T47D (cell line): ENCODE measurements at regions not wholly inside any gene's neighbourhood (a gene's known extent, or its start where the extent isn't known, plus 50 kb on each side); places are given as distances from the start of the nearest gene placed in this dataset.
A peak's percentile ranks its signal among the peaks of the same experiment; 100 is the strongest.
"Not testable (repeated sequence)": the region's sequence is repeated elsewhere in the genome, so short reads cannot be mapped to it uniquely, and the experiment has no call there.

Experiments used
- DNase-seq, 2 experiments: peaks; one replicate each; pipeline versions ENCODE4 v3.0.0 to v3.0.0-alpha.2; 2011 to 2012; ENCODE audit warnings: low read depth in 1 of 2, low spot score in 1 of 2
- JUND ChIP-seq: IDR thresholded peaks from 2 replicates; pipeline ENCODE4 v1.6.1; 2012; ENCODE audit warnings: low read depth
- in situ Hi-C: cut with HindIII; loops from 2 replicates; pipeline ENCODE4 v1.10.0; 2016; ENCODE audit warnings: low sequenced_read_pairs, low pct_unique_long_range_greater_than_20kb

DNA sequence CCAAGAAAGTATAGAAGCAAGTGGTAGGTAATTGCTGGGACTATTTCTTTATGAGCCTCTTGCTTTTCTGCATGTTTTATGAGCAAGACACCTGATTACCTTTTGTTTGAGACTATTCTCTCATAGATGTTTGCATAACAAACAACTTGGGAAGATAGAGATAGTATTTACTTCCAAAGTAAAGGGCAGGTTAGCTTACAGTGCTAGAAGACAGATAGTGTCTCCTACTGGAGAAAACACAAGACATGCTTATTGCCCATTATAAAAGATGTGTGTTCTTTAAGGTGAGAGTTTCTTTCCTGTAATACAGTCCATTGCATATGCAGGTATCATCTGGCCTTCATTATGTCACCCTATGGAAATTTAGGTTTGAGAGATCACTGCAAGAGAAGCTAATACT is 174.2 kb upstream of the FUT9 start:
- peak in 1 of 2 experiments; percentile 3 for DNase-seq
- no peak for TF ChIP-seq JUND
- in situ Hi-C loops: no loop called here

DNA sequence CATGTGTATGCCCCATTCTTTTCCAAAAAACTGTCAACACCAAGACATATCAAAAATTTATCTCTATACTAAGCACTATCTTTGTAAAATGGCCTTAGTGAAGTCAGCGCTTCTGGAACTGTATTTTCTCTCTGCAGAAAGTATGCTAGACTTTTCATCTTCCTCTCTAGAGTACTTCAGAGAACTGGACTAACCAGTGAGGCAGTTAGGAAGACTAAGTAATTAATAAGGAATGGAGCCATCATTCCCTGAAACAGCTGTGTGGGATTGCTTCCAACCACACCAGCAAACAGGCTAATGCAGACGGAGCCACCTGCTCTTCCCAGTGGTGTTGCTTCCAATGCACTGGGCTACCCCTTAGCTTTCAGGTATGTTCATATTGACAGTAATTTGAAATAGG is 169.1 kb upstream of the FUT9 start:
- no peak for DNase-seq
- in situ Hi-C loops: no loop called here
- no peak for TF ChIP-seq JUND

DNA sequence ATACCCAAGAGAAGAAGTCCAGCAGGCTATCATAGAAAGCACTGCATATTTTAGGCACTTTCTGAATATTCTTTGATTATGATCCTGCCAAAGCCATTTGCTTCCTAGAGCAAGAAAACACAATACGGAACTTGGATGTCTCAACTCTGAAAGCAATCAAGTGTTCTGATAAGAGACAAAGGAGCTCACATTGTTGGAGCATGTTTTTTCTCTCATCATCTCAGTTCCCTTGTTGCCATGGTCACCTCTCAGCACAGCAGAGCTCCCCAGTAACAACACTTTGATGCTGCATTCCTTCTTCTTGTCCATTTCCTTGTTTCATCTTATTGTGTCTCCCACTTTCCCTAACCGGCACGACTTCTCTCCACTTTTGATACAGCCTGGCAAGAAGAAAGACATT is 168.7 kb upstream of the FUT9 start:
- no peak for DNase-seq
- TF ChIP-seq JUND: no peak
- in situ Hi-C loops: no loop called here

DNA sequence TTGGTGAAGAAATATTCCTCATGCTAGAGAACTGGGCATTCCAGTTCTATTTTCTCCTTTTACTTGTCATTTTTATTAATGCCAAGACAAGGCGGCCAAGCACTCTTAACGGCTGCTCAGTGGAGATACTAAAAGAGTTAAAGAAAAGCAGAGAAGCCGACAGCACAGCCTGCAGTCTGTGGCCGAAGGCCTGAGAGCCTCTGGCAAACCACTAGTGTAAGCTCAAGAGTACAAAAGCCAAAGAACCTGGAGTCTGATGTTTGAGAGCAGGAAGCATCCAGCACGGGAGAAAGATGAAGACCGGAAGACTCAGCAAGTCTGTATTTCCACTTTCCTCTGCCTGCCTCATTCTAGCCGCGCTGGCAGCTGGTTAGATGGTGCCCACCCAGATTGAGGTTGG is 167.1 kb upstream of the FUT9 start:
- no peak for TF ChIP-seq JUND
- in situ Hi-C loops: no loop called here
- no peak for DNase-seq

DNA sequence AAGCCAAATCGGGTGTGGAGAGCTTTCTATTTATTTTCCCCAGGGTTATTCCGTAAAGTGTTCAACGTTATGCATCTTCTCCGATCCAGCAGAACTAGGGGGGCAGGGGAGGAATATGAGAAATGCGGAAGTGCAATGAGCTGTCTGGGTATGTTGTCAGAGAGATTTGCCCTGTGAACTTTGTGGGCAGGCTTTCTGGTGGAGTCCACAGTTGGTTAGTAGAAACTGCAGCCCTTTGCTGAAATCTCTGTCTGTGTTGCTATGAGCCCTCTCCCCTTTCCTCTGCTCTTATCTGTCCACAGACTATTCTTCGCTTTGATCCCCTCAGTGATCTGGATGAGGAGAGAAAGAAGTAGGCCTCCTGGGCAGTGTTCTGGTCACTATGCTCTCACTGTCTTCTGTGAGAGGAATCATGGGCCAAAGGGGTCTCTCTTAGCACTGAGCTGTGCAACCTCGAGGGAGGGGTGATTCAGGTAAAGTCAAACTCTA is 158.9 kb upstream of the FUT9 start:
- no peak for TF ChIP-seq JUND
- in situ Hi-C loops: no loop called here
- DNase-seq: no peak

DNA sequence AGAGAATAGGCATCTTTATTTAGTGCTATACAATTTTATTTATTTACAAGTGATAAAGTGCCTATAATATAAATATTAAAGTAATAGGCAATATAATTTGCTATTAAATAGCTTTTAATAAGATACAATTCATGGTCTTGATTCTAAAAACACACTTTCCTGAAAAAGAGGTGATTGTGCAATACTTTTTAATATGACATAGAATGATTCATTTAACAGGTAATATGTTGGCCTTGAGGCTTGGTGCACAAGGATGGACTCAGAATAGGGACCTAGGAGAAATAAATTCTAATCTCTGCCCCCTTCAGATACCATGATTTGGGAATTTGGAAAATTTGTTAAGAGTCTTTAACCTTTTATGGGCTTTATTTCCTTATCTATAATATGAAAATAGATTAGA is 149.9 kb upstream of the FUT9 start:
- in situ Hi-C loops: no loop called here
- DNase-seq: no peak
- TF ChIP-seq JUND: no peak

DNA sequence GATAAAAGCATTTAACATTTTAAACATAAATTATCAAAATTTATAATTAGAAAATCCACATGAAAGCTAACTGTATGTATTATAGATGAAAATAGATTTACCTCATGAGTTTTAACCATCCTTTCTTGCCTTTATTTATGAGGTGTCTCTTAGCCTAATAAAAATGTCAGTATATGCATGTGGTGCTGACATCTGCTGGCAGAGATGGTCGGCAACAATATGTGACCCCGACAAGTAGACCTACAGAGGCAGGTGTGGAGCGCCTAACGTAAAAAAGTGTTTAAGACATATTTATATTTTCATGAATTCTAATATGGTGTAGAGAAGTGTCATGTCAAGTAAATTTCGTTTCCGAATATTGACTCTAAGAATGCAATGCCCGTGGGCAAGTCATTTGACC is 149.0 kb upstream of the FUT9 start:
- peak; percentile 4 to 60 for DNase-seq
- no peak for TF ChIP-seq JUND
- in situ Hi-C loops: no loop called here

DNA sequence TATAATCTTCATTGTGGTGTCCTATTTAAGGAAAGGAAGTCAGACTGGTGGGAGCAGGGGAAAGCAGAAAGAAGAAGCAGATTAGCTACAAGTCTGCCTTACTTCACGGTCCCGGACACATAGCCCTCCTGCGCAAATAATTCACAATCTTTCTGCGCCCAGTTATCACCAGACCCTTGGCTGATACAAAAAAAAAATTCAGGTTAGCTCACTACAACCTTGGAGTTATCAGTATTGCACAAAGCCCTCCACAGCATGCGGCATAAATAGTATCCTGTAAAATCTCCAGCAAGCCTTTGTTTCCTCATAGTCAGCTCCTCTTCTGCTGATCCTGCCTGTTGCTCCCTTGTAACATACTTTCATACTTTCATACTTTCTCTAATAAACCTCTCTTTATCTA is 148.6 kb upstream of the FUT9 start:
- no peak for DNase-seq
- in situ Hi-C loops: no loop called here
- TF ChIP-seq JUND: no peak

DNA sequence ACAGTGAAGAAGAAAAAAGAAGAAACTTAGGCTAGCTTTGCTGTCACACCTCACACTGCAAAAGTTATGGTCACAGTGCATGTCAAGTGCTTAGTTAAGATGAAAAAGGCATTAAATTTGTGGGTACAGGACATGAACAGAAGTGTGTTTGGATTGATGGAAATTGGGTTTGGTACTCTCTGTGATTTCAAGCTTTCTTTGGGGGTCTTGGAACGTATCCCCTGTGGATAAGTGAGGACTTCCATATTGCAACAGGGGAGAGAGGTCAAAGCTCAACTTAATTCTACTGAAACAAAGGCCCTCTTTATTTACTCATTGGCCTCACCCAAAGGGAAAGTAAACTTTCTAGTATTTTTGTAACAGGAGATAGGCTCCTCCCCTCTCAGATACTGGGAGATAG is 138.3 kb upstream of the FUT9 start:
- DNase-seq: no peak
- no peak for TF ChIP-seq JUND
- in situ Hi-C loops: no loop called here

DNA sequence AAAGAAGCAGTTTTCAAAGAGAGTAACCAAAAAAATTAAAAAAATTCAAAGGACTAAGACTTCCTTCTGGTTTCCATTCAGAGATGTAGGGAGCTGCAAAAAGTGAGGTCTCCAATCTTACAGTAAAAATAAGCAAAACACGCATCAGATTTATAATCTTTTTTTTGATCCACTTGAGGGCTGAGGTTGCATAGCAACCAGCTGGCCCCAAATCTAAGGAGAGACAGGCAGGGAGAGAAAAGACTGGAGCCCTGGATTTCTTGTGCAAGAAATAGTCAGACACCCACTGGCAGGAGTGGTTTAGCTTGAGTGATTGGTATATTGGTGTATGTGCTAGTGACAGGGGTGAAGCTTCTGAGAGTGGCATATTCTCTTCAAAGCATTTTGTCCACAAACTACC is 135.9 kb upstream of the FUT9 start:
- DNase-seq: no peak
- TF ChIP-seq JUND: no peak
- in situ Hi-C loops: no loop called here

DNA sequence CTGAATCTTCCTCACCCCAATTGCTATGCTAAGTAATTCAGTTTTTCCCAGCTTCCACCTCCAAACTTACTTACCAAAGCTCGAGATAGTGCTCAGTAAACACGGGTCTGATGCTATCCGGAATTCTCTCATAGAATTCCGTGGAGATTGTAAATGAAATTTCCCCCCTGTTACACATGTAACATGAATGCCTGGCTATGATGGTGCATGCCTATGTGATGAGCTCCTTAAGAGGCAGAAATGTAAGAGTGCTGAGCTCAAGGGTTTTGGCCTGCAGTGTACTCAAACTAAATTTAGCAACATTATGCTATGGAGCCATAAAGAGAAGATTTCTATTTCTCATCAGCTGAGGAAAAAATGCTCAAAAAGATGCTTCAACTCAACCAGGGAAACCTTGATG is 133.4 kb upstream of the FUT9 start:
- in situ Hi-C loops: no loop called here
- no peak for DNase-seq
- TF ChIP-seq JUND: no peak

DNA sequence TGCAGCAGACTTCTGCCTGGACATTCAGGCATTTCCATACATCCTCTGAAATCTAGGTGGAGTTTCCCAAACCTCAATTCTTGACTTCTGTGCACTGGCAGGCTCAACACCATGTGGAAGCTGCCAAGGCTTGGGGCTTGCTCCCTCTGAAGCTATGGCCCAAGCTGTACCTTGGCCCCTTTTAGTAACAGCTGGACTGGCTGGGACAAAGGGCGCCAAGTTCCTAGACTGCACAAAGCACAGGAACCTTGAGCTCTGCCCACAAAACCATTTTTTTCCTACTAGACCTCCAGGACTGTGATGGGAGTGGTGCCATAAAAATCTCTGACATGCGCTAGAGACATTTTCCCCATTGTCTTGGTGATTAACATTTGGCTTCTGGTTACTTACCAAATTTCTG is 127.1 kb upstream of the FUT9 start:
- in situ Hi-C loops, DNase-seq: not testable (repeated sequence)

DNA sequence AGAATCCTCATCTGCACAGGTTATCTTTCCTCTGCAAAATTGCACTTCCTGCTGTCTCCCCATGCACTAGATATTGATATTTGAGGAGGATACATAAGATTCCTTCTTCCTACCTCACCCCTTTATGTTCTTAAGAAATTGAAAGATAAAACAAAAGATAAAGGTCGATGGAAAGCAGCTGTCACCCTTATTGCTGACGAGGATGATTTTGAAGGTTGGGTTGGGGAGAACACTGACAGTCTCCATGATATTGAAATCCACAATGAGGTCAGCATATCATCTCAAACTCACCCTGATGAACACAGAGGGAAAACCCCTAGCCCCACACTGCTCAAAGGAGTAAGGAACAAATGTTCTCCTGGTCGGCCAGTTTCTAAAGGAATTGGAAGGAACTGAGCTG is 110.6 kb upstream of the FUT9 start:
- in situ Hi-C loops: no loop called here
- TF ChIP-seq JUND: no peak
- no peak for DNase-seq

DNA sequence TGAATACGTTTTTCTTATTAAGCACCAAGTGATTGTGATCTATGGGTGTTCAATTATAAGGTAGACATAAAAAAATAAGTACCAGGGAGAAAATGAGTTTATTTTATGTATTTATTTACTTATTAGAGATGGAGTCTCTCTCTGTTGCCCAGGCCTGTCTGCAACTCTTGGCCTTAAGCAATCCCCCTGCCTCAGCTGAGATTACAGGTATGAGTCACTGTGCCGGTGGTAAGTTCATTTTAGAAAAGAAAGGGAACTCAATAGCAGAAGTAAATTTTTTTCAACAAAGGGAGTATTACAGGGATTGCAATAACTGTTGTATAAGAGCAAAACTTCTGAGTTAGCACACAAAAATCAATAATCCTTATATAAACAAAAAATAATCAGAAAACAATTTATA is 98.7 kb upstream of the FUT9 start:
- no peak for DNase-seq
- in situ Hi-C loops: no loop called here
- no peak for TF ChIP-seq JUND
